ENCODE measurements at regions not wholly inside any gene's neighbourhood (a gene's known extent, or its start where the extent isn't known, plus 50 kb on each side); places are given as distances from the start of the nearest gene placed in this dataset.

DNA sequence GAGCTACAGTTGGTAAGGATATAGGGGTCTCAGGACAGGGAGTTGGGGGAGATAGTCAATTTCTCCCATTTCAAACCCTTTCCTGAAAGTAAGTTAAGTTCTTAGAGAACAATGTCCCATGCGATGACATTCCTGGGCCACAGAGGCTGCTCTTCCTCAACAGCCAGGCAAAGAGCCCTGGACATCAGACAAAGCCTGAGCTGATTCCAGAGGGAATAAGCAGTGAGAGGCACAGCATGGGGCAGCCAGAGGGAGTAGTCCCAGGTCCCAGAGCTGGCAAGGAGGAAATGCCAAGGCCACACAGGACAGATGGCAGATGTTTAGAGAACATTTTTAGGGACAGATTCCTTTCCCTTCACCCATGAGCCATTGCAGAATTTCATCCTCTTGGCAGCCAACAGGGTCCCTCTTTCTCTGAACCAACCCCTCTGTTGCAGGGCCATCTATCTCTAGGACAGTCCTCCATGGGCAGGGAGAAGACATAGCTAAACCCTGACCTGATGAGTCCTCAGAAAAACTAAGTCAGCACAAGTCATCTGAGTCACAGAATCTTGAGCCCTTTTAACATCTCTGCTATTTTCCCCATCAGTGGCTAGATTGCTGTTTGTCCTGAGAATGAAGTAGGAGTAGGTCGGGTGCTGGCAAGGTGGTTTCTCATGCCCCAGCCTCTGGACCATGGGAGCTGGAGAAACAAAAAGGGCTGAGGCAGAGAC is 60.3 kb upstream of the CALM2 start:
- no peak overlapping the region for H3K4me3 ChIP-seq (ENCODE audit: low read depth, low read length)
- in situ Hi-C loops (cut with HindIII; ENCODE audit: low pct_ligation_motif_present, low sequenced_read_pairs), result no loop called here
- H3K36me3 ChIP-seq (replicated peaks), result no peaks in the 10 kb centered on the region
- H3K27me3 ChIP-seq (replicated peaks), result no peaks in the 10 kb centered on the region
- no peak overlapping the region for H3K27ac ChIP-seq
- DNase-seq, result no peak
- TF ChIP-seq, protein P1, sequence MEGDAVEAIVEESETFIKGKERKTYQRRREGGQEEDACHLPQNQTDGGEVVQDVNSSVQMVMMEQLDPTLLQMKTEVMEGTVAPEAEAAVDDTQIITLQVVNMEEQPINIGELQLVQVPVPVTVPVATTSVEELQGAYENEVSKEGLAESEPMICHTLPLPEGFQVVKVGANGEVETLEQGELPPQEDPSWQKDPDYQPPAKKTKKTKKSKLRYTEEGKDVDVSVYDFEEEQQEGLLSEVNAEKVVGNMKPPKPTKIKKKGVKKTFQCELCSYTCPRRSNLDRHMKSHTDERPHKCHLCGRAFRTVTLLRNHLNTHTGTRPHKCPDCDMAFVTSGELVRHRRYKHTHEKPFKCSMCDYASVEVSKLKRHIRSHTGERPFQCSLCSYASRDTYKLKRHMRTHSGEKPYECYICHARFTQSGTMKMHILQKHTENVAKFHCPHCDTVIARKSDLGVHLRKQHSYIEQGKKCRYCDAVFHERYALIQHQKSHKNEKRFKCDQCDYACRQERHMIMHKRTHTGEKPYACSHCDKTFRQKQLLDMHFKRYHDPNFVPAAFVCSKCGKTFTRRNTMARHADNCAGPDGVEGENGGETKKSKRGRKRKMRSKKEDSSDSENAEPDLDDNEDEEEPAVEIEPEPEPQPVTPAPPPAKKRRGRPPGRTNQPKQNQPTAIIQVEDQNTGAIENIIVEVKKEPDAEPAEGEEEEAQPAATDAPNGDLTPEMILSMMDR (IDR thresholded peaks at IDR 0.05; ENCODE audit: low read depth, low read length, missing control alignments), result no peak

DNA sequence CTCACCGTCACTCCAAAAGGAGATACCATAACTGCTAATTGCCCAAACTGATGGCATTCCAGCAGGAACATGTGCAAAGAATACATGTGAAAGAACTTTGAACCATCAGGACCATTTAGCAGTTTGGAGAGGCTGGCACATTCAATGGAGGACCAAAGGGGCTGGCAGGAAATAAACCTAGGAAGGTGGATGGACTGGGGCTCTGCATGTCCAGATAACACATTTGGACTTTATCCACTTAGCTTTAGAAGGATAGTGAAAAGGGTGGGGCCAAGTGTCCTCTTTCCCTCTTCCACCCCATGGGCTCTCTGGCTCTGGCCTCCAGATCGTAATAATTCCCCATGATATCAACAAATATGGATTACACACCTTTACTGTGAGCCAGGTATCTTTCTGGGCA is 58.8 kb upstream of the CALM2 start:
- in situ Hi-C loops (cut with HindIII; ENCODE audit: low pct_ligation_motif_present, low sequenced_read_pairs), result no loop called here

DNA sequence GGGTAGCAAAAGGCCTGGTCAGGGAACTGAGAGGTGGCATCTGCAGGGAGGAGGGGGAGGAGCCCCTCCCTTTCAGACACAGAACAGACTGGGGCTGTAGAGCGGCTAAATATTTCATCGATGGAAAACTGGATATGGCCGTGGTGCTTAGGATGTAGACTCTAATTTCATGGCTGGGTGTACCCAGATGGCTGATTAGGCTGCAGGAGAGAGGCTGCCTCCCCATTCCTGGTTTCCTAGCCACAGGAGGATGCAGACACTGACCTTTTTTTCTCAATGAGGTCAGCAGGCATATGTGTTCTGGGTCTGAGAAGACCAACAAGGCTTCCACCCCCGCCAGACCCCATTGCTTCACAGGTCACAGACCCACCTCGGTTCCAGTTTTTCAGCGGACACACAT is 58.1 kb upstream of the CALM2 start:
- TF ChIP-seq, protein P1 (IDR thresholded peaks at IDR 0.05; ENCODE audit: low read depth, low read length, missing control alignments), result no peak
- in situ Hi-C loops (cut with HindIII; ENCODE audit: low pct_ligation_motif_present, low sequenced_read_pairs), result no loop called here
- no peaks in the 10 kb centered on the region for H3K27me3 ChIP-seq (replicated peaks)
- H3K27ac ChIP-seq, result no peak overlapping the region
- no peaks in the 10 kb centered on the region for H3K36me3 ChIP-seq (replicated peaks)
- DNase-seq, result no peak
- H3K4me3 ChIP-seq (ENCODE audit: low read depth, low read length), result no peak overlapping the region

More for the DNA sequence above, 58.8 kb upstream of the CALM2 start:
- Histone ChIP-seq H3K4me3 (ENCODE audit: low read depth, low read length) (no peak overlapping the region), H3K27me3 (replicated peaks) (no peaks in the 10 kb centered on the region), H3K27ac (no peak overlapping the region), H3K36me3 (replicated peaks) (no peaks in the 10 kb centered on the region)
- no peak for DNase-seq
- TF ChIP-seq, protein P1 (IDR thresholded peaks at IDR 0.05; ENCODE audit: low read depth, low read length, missing control alignments), result no peak

DNA sequence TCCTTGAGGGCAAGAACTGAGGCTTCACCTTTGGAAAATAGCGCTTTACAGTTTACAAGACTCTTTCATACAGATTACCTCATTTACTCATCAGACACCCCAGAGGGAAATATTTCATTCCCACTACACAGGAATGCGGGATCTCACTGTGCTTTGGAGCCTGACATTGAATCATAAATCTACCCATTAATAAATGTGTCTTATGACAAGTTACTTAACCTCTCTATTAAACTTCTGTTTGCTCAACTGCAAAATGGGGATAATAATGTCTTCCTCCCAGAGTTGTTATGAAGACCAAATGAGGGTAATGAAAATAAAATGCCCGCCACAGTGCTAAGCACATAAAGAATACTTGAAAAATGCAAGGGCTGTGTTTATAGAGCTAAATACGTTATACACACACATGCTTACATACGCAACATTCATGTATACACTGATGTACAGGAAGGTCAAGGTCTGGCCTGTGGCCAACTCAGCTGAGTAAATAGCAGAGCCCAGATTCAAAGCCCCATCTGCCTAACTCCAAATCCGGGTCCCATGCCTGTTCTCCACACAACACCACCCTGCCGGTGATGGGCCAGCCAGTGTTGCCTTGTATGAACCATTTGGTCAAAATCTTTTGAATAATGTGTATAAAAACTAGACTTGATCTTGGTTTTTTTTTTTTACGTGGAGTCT is 56.6 kb upstream of the CALM2 start:
- in situ Hi-C loops (cut with HindIII; ENCODE audit: low pct_ligation_motif_present, low sequenced_read_pairs), result no loop called here
- Histone ChIP-seq H3K36me3 (replicated peaks) (no peaks in the 10 kb centered on the region), H3K4me3 (ENCODE audit: low read depth, low read length) (no peak overlapping the region), H3K27me3 (replicated peaks) (no peaks in the 10 kb centered on the region), H3K27ac (no peak overlapping the region)
- TF ChIP-seq, protein P1 (IDR thresholded peaks at IDR 0.05; ENCODE audit: low read depth, low read length, missing control alignments), result no peak
- DNase-seq, result peak; percentile 27

DNA sequence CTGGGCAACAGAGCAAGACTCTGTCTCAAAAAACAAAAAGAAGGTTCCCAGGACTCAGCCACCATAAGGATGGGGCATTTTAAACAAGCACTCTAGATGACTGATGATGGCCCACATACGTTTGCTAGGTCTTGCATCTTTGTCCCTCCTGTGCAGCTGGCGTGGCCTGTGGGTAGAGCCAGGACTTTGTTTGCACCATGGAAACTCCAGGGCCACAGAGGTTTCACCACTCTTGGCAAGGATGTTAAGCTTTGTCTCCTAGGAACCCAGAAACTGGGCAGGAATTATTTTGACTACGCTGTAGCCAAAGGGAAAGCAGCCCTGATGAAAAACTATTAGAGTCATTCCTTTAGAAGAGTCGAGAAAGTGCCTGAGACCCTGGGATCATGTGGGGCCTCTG is 54.1 kb upstream of the CALM2 start:
- DNase-seq, result no peak
- no peak overlapping the region for H3K4me3 ChIP-seq (ENCODE audit: low read depth, low read length)
- in situ Hi-C loops (cut with HindIII; ENCODE audit: low pct_ligation_motif_present, low sequenced_read_pairs), result no loop called here
- no peaks in the 10 kb centered on the region for H3K27me3 ChIP-seq (replicated peaks)
- H3K36me3 ChIP-seq (replicated peaks), result no peaks in the 10 kb centered on the region
- TF ChIP-seq, protein P1 (IDR thresholded peaks at IDR 0.05; ENCODE audit: low read depth, low read length, missing control alignments), result no peak
- H3K27ac ChIP-seq, result no peak overlapping the region
